KBM-7 (cell line): ENCODE measurements at regions not wholly inside any gene's neighbourhood (a gene's known extent, or its start where the extent isn't known, plus 50 kb on each side); places are given as distances from the start of the nearest gene placed in this dataset.

ENCODE experiments used
- DNase-seq: peaks from one replicate; pipeline ENCODE4 v3.0.0-alpha.2; 2015
- in situ Hi-C: fragments of 300-500 bp; cut with MboI; formaldehyde crosslinking; loops from 2 replicates; pipeline ENCODE4 v1.14.3; 2020; ENCODE audit warnings: low sequenced_read_pairs, low pct_unique_long_range_greater_than_20kb, mixed read lengths

DNA sequence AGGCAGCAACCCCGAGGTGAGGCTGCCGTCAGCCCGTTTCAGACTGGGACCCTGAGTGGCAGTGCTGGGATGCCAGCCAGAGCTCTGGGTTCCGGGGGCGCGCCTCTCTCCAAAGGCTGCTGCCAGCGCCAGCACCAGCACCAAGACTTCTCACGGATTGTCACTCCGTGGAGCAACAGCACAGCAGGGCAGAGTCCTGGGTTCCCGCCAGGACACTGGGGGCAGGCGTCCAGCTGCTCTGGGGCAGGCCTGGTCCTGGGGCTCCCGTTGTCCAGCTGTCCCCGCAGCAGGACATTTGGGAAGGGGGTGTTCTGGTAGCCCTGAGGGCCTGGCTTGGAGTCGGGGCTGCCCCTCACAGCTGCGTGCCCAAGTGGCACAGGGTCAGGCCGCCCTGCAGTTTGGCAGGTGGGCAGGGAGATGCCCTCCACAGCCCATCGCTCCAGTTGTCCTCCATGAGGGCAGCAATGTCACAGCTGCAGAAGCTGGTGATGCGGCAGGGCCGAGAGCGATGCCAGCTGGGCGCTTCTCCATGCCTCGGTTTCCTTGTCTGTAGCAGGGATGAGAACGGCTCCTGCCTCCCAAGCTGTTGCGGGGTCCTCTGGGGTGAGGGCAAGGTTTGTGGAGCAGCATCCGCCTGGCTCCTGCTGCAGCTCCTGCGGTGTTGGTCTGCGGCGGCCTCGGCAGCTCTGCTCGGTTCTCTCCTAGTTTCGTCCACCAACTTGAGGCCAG lies 137.3 kb upstream of the CIBAR2 start:
- DNase-seq = no peak
- in situ Hi-C loops = no loop called here

DNA sequence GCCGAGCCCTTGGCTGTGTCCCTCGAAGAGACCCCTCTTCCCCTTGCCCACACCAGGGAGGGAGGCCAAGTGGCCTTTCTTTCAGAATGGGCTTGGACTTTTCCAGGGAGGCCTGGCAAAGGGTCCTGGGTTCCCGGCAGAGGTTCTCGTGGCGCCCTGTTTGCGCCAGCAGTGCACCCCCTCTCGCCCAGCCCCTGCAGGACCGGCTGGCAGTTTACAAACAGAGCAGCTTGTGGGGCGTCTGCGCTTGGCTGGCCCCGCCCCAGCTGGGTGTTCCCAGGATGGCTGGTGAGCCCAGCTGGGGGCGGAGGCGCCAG lies 137.8 kb upstream of the CIBAR2 start:
- no peak for DNase-seq
- in situ Hi-C loops = no loop called here

DNA sequence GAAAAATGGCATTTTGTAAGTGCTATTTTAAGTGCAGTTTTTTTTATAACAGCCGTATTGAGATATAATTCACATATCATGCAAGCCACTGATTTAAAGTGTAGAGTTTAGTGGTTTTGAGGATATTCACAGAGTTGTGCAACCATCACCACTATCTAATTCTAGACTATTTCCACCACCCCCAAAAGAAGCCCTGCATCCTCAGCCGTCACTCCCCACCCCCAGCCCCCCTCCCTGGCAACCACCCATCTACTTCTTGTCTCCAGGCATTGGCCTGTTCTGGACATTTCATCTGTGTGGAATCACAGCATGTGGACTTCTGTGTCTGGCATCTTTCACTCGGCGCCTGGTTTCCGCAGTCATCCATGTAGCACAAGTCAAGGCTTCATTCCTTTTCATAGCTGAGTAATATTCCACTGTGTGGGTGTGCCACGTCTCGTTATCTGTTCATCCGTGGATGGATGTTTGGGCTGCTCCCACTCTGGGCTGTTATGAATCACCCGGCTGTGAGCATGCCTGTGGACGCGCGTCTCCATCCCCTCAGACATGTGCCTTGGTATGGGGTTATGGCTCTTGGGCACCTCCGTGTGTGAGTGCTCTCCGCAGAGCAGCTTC lies 138.4 kb upstream of the CIBAR2 start:
- in situ Hi-C loops = no loop called here
- DNase-seq = no peak

DNA sequence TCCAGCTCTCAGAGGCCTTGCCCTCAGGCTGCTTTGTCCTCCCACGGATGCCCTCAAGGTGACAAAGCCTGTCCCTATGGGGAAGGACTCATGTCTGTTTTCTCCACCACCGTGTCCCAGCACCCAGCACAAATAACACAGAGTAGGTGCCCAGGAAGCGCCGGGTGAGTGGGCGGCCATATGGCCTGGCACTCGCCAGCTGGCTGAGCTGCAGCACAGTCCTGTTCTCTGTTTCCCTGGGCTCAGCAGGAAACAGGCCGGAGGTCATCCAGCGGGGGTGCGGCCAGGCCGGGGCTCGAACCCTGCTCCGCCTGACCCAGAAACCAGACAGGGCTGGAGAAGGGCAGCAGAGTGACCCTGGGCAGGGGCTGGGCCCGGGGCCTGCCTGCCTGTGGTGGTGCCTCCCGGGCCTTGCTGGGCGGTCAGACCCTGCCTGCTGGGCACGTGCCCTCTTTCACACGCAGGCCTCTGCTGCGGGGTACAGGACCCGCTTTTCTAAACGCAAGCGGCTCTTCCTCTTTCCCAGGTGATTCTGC lies 139.0 kb upstream of the CIBAR2 start:
- no peak for DNase-seq
- in situ Hi-C loops = no loop called here

DNA sequence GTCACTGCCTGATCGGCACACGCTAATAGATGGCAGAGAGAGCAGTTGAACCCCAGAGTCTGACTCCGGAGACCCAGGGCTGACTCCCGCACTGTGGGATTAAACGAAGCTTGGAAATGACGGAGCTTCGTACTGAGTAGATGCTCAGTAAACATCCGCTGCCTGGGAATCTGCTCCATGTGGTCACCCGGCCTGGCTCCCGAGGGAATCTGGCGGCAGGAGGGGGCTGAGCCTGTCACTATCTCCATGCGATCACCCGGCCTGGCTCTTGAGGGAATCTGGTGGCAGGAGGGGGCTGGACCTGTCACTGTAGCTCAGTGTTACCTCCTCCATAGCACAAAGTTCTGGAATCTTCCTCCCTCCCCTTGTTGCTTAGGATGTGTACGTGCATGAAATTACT lies 139.7 kb upstream of the CIBAR2 start:
- in situ Hi-C loops = no loop called here

DNA sequence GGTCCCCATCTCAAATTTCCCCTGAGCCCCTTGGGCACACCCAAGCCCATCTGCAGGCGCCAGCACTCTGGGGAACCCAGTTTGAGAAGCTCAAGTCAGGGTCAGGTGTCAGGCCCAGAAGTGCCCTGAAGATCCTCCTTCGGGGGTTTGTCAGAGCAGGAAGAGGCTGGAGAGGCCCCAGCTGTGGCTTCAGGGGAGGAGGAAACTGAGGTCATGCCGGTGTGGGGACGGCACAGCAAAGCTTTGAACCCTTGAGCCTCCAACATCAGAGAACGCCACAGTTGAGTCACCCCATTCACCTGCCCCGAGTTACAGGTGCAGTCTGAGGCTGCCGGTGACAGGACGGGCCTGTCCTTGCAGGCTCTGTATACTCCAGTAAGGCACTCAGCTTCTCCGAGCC lies 140.2 kb upstream of the CIBAR2 start:
- no peak for DNase-seq
- in situ Hi-C loops = no loop called here

More for the DNA sequence above, 139.7 kb upstream of the CIBAR2 start:
- no peak for DNase-seq

DNA sequence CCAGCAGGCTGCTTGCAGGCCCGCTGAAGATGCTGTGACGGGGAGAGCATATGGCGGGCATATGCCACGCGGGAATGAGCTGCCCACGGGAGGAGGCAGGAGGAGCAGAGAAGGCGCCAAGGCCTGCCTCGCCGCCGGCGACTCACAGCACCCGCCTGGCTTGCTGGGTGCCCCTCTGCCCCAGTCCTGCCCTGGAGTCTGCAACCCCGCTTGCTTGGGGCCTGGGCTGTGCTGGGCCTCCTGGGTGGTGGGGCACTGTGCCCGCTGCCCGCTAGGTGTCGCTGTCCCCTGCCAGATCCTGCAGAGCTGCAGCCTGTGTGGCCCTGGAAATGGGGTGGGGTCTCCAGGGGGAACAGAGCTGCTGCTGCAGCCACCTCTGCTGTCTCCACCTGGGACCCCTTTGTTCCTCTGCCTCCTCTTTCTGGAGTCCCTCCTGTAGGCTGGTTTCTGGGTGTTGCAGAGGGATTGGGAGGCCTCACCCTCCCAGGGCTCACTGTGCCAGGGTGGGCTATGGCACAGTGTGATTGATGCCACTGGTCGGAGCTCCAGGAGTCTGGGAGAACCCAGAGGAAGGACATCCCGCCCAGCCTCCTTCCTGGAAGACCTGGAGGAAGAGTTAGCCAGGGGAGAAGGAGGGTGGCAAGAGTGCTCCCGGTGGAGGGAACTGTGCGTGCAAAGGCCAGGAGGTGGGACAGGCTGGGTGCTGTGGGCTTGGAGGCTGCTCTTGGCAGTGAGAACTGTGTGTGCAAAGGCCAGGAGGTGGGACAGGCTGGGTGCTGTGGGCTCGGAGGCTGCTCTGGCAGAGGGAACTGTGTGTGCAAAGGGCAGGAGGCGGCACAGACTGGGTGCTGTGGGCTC lies 141.0 kb upstream of the CIBAR2 start:
- DNase-seq = peak; percentile 64
- in situ Hi-C loops = no loop called here

DNA sequence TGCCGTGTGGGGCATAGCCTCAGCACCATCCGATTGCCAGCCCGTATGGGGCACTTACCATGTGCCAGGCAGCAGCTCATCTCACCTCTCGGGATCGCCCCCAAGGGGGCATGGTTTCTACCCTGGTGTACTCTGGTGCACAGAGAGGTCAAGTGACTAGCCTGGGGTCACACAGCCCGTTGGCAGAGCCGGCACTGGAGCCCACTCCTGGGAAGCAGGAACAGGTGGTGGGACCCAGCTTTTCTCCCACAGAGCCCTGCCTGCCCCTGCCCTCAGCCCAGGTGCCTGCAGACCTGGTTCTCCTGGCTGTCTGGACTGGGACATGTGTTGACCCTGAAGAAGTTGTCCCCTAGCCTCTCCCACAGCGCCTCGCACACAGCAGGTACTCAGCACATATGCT lies 141.8 kb upstream of the CIBAR2 start:
- DNase-seq = no peak
- in situ Hi-C loops = no loop called here

DNA sequence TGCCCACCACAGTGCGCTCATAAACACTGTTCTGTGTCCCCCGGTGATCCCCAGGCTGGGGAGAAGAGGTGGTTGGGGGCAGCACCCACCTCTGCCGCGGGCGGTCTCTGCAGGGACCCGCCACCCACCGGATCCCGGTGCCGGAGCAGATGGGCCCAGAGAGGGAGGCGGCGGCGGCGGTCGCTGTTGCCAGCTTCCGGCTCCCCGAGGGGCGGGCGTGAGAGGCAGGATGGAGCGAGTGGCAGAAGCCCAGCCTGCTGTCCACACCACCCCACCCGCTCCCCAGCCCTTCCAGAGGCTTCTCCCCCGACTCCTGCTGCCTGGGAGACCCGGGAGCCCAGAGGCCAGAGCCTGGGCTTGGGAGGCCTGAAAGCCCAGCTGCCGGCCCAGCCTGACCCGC lies 142.6 kb upstream of the CIBAR2 start:
- no peak for DNase-seq
- in situ Hi-C loops = no loop called here

DNA sequence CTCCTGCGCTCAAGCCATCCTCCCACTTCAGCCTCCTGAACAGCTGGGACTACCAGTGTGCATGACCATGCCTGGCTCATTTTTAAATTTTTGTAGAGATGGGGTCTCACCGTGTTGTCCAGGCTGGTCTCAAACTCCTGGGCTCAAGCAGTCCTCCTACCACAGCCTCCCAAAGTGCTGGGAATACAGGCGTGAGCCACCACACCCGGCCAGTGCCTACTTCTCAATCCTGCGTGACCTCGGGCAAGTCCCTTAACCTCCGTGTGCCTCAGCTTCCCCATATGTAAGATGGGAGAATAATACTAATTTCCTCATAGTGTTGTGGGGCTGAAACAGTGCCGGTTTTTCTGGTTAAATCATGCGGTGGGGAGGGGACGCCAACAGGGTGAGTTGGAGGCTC lies 143.5 kb upstream of the CIBAR2 start:
- DNase-seq = no peak
- in situ Hi-C loops = no loop called here

DNA sequence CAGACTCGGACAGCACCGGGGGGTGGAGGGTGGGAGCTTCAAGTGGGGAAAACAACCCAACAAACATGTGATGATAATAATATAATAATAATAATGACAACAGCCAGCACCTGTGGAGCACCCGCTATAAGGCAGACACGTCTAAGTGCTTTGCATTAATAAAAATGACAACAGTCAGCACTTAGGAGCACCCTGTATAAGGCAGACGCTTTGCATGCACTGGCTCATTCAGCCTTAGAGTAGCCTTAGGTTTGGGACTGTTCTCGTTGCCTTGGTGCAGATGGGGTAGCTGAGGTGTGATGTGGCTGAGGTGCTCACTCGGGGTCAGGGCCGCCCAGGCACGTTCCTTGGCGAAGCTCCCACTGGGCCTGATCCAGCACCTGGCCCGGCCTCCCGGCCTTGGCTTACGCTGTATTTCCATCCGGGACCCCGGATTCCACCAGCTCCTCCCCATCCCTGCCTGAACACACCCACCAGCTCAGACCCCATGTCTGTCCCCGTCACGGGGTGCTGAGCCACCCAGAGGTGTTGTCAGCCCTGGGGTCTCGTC lies 144.0 kb upstream of the CIBAR2 start:
- DNase-seq = no peak
- in situ Hi-C loops = no loop called here

DNA sequence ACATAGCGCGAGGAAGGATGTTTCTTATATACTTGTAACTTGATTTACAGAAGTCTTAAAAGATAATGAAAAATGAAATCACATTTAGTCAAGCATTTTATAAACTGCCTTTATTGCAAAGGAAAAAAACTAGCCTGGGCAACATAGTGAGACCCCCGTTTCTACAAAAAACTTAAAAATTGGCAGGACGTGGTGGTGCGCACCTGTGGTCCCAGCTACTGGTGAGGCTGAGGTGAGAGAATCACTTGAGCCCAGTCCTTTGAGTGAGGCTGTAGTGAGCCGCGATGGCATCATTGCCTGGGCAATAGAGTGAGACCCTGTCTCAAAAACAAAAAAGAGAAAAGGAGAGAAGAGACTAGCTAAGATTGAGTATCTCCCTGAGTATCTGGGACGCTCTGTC lies 145.2 kb upstream of the CIBAR2 start:
- no peak for DNase-seq
- in situ Hi-C loops = no loop called here

DNA sequence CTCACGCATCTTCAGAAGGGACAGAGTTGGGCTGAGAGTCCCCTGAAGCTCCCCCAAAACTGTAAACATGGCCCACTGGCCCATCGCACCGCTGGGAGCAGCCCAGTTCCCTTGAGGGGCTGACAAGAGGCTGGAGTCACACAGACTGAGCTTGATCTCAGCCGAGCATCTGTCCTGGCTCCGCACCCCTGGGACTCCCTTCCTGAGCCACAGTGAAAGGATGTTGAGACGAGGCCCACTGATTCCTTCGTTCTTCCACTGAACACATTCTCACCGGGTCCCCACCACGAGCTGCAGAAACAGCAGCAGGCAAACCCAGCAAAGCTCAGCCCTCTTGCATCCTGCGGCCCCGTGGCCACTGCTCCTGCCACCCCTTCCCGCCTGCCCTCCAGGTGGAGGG lies 145.9 kb upstream of the CIBAR2 start:
- in situ Hi-C loops = no loop called here
- no peak for DNase-seq

DNA sequence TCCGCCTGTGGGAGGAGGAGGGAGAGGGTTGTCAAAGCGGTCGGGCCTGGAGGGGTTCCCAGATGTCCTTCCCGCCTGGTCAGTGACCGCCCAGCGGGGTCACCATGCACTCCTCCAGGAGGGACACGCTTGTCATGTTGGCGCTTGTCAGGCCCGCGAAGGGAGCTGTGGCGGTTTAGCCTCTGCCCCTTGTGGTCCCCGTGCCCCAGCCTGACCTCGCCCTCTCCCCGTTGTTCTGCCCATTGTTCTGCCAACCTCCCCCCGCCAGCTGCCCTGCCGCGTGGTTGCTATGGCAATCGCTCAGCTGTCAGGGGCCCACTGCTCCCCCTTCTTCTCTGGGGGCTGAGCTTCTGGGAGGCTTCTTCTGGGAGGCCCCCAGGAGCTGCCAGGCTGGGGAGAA lies 146.4 kb upstream of the CIBAR2 start:
- DNase-seq = no peak
- in situ Hi-C loops = no loop called here

DNA sequence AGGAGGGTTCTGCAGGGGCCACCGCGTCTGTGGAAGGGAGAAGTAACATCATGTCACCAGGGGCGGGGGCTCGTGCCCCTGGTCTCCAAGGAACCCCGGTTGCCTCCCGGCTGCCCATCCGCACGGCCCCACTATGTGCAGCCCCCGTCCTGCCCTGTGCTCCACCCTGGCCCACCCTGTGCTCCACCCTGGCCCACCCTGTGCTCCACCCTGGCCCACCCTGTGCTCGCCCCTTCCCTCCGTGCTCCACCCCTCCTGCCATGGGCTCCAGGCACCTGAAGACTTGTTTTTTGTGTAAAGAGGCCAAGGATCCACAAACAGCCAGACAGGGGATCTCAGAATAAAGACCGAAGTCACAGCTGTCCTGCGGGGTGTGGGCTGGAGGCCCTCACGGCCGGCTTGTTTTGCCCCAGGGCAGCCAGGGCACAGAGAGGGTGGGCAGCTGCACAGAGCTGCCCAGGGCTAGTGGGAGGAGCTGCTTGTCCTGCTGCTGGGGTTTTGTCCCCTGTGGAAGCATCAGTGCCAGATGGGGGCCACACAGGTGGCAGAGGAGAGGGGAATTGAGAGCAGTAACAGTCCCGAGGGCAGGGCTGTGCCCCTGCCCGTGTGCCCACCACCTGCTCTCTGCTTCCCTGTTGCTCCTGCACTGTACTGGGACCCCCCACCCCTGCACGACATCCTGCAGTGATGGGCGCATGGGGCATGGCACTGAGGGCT lies 147.0 kb upstream of the CIBAR2 start:
- DNase-seq = no peak
- in situ Hi-C loops = no loop called here

DNA sequence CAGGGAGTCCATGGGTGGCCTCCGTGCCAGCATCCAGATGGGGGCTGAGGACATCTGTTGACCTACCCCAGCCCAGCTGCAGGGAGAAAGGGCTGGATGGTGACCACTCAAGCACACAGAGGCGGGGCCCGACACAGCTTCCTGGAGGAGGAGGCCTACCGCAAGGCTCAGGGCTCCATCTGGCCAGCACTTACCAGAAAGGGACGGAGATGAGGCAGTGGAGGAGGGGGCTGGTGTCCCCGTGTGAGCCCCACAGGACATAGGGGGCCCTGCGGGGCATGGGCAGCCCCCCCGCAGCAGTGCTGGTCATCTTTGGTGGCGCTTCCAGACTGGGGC lies 147.5 kb upstream of the CIBAR2 start:
- in situ Hi-C loops = no loop called here
- no peak for DNase-seq

DNA sequence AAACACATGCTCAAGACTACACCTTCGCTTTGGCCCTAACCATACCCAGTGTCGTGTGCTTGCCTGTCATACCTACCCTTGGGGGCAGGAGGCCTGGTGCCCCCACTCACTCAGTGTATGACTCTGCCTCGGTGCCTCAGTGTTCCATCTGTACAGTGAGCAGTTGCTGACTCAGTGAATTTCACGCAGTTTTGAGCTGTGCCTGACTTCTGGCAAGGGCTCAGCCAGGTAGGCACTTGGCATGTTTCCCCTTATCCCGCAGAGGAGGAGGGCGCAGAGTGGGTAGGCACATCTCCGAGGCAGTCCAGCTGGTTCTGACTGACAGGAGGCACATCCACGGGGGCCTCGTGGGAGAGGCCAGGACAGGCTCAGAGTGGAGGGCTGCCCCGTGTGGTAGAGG lies 148.9 kb upstream of the CIBAR2 start:
- DNase-seq = no peak
- in situ Hi-C loops = no loop called here

DNA sequence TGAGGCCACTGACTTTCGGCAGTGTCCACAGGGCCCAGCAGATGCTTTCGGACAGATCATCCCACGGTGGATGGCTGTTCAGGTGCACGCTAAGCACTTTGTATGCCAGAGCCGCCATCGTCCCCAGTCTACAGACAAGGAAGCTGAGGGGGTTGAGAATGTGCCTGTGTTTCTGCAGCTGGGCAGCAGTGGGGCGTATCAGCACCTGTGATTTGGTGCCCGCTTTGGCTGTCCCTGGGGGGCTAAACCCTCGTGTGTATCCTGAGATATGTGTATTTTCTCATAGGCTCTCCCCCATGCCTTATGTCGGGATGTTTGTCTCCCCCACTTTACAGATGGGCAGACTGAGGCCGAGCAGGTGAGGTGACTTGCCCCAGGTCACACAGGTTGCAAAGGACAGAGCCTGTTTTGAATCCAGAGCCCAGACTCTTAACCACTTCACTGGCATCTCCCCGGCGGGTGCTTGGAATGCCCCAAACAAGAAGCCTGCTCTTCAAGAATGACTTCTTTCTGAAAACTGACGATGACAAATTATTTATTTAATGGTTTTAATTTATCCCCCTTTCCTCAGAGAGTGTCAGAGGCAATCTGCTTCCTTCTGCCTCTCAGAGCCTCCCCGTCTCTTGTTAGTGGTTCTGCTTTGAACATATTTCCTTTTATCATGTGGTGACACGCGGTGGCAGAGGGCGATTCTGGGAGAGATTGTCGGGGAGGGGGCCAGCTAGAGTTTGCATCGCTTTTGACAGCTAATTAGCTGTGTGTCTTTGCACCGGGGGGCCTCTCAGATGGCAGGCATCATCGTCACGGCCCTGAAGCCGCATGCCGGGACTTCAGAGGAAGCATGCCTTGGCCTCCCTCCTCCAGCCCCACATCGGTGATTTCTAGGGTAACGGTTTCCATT lies 149.6 kb upstream of the CIBAR2 start:
- in situ Hi-C loops = no loop called here
- DNase-seq = peak; percentile 65
